SK-N-SH (cell line): ENCODE measurements at regions not wholly inside any gene's neighbourhood (a gene's known extent, or its start where the extent isn't known, plus 50 kb on each side); places are given as distances from the start of the nearest gene placed in this dataset.

Source experiments
- CTCF ChIA-PET: fragments of 300-600, 350-600 bp; formaldehyde crosslinking; extraction: SDS; loops from one replicate; lab custom pipeline; 2021; lab: Yijun Ruan, JAX
- POLR2A ChIA-PET: fragments of 350-600 bp; sonication (Branson Sonifier 250); formaldehyde crosslinking; extraction: SDS; loops from one replicate; lab custom pipeline; 2020; ENCODE audit warnings: antibody characterized with exemption, inconsistent platforms; lab: Yijun Ruan, JAX
- DNase-seq: peaks from one replicate; pipeline ENCODE4 v3.0.0; 2012
- H2AFZ ChIP-seq: fragments of 200-600 bp; sonication (generic); 2 replicates; pipeline ENCODE4 v1.8.1; 2016; ENCODE audit warnings: antibody characterized with exemption, mild to moderate bottlenecking, low read depth
- H3F3A ChIP-seq: fragments of 200-600 bp; sonication (generic); replicated peaks from 2 replicates; pipeline ENCODE3; 2016; ENCODE audit warnings: antibody characterized with exemption, mild to moderate bottlenecking; ENCODE audit not compliant: insufficient read depth
- H3K27ac ChIP-seq, 2 experiments: fragments of 200-500 bp in 1 of 2; fragments of 200-600 bp in 1 of 2; sonication (Bioruptor generic) in 1 of 2; sonication (generic), shearing (Covaris generic) in 1 of 2; 2 replicates each; pipeline versions ENCODE4 v1.5.1 to v1.6.1; 2014 to 2016; ENCODE audit warnings: low read depth in 2 of 2, inconsistent platforms in 1 of 2, low read length in 1 of 2, mild to moderate bottlenecking in 1 of 2, mixed read lengths in 1 of 2
- H3K27me3 ChIP-seq: fragments of 200-600 bp; sonication (generic), shearing (Covaris generic); 2 replicates; pipeline ENCODE4 v1.6.1; 2016; ENCODE audit warnings: mixed run types; ENCODE audit not compliant: insufficient read depth
- H3K36me3 ChIP-seq, 2 experiments: fragments of 200-500 bp in 1 of 2; fragments of 200-600 bp in 1 of 2; sonication (Bioruptor generic) in 1 of 2; sonication (generic) in 1 of 2; replicated peaks in 1 of 2; 2 replicates each; pipeline versions ENCODE3 to v1.5.1; 2014 to 2016; ENCODE audit warnings: low read length in 1 of 2, mild to moderate bottlenecking in 1 of 2; ENCODE audit not compliant: insufficient read depth in 2 of 2, control insufficient read depth in 1 of 2
- H3K4me1 ChIP-seq, 2 experiments: fragments of 200-500 bp in 1 of 2; fragments of 200-600 bp in 1 of 2; sonication (Bioruptor generic) in 1 of 2; sonication (generic), shearing (Covaris generic) in 1 of 2; 2 replicates each; pipeline versions ENCODE4 v1.5.1 to v1.6.1; 2014 to 2016; ENCODE audit warnings: low read depth in 1 of 2, low read length in 1 of 2, mixed run types in 1 of 2; ENCODE audit not compliant: insufficient read depth in 2 of 2, control insufficient read depth in 1 of 2
- H3K4me2 ChIP-seq: fragments of 200-600 bp; sonication (generic), shearing (Covaris generic); 2 replicates; pipeline ENCODE4 v1.6.1; 2017; ENCODE audit warnings: mixed run types
- H3K4me3 ChIP-seq, 2 experiments: fragments of 200-500 bp in 1 of 2; fragments of 200-600 bp in 1 of 2; sonication (Bioruptor generic) in 1 of 2; sonication (generic), shearing (Covaris generic) in 1 of 2; 2 replicates each; pipeline versions ENCODE4 v1.5.1 to v1.8.1; 2014 to 2016; ENCODE audit warnings: low read depth in 2 of 2, inconsistent platforms in 1 of 2, low read length in 1 of 2, mild to moderate bottlenecking in 1 of 2, mixed read lengths in 1 of 2, moderate library complexity in 1 of 2
- H3K79me2 ChIP-seq: fragments of 200-600 bp; sonication (generic); 2 replicates; pipeline ENCODE4 v1.8.1; 2017; ENCODE audit warnings: mild to moderate bottlenecking; ENCODE audit not compliant: insufficient read depth
- H3K9ac ChIP-seq: fragments of 200-600 bp; sonication (generic); 2 replicates; pipeline ENCODE4 v1.6.1; 2017; ENCODE audit warnings: mixed run types
- H3K9me2 ChIP-seq: fragments of 200-600 bp; sonication (generic); 2 replicates; pipeline ENCODE4 v1.6.1; 2017; ENCODE audit warnings: mixed run types
- H3K9me3 ChIP-seq: fragments of 200-600 bp; sonication (generic); 2 replicates; pipeline ENCODE4 v1.6.1; 2017; ENCODE audit warnings: mixed run types, mild to moderate bottlenecking, moderate library complexity
- H4K20me1 ChIP-seq: fragments of 200-600 bp; sonication (generic); 2 replicates; pipeline ENCODE4 v1.6.1; 2017; ENCODE audit warnings: mild to moderate bottlenecking, mixed run types; ENCODE audit not compliant: insufficient read depth
- CHD2 ChIP-seq: fragments of 150-350 bp; IDR thresholded peaks from 2 replicates; pipeline ENCODE4 v1.6.1; 2018; ENCODE audit warnings: low read length; ENCODE audit not compliant: partially characterized antibody
- CTCF ChIP-seq: fragments of 200-600 bp; sonication (generic); IDR thresholded peaks from 2 replicates; pipeline ENCODE4 v1.6.1; 2017; ENCODE audit warnings: antibody characterized with exemption, mild to moderate bottlenecking, moderate library complexity
- EP300 ChIP-seq, 2 experiments: IDR thresholded peaks; 2 replicates each; pipeline versions ENCODE4 v1.4.0 to v1.6.1; 2012; ENCODE audit warnings: borderline replicate concordance in 1 of 2, low read depth in 1 of 2, low read length in 1 of 2
- EZH2phosphoT487 ChIP-seq: fragments of 200-600 bp; sonication (generic); IDR thresholded peaks from 2 replicates; pipeline ENCODE4 v1.6.1; 2017; ENCODE audit warnings: low read depth, mixed run types, mild to moderate bottlenecking, antibody characterized with exemption, moderate library complexity, borderline replicate concordance
- FOSL2 ChIP-seq: IDR thresholded peaks from 2 replicates; pipeline ENCODE4 v1.4.0; 2012; ENCODE audit warnings: low read depth, mild to moderate bottlenecking, moderate library complexity, borderline replicate concordance
- FOXJ3 ChIP-seq: sonication (generic); formaldehyde crosslinking; IDR thresholded peaks from 2 replicates; pipeline ENCODE4 v1.5.1; 2020; ENCODE audit warnings: mild to moderate bottlenecking, missing genetic modification reagents
- GABPA ChIP-seq: IDR thresholded peaks from 2 replicates; pipeline ENCODE4 v1.4.0; 2012; ENCODE audit warnings: low read depth, mild to moderate bottlenecking
- GATA2 ChIP-seq: sonication (generic); formaldehyde crosslinking; IDR thresholded peaks from 2 replicates; pipeline ENCODE4 v1.5.0; 2020; ENCODE audit warnings: mild to moderate bottlenecking, missing genetic modification reagents
- IRF3 ChIP-seq: fragments of 150-350 bp; IDR thresholded peaks from 2 replicates; pipeline ENCODE4 v1.6.1; 2016; ENCODE audit warnings: mild to moderate bottlenecking, low read depth, low read length
- JUND ChIP-seq: IDR thresholded peaks from 2 replicates; pipeline ENCODE4 v1.4.0; 2012
- MXI1 ChIP-seq: IDR thresholded peaks from 2 replicates; pipeline ENCODE4 v1.6.1; 2012; ENCODE audit warnings: mild to moderate bottlenecking, low read depth, low read length, improper control_type of control experiment
- POLR2AphosphoS5 ChIP-seq: IDR thresholded peaks from 2 replicates; pipeline ENCODE4 v1.6.1; 2012; ENCODE audit warnings: low read depth, low read length
- REST ChIP-seq: IDR thresholded peaks from 2 replicates; pipeline ENCODE4 v1.6.1; 2012; ENCODE audit warnings: mild to moderate bottlenecking, low read depth, low read length, moderate library complexity
- RXRA ChIP-seq: IDR thresholded peaks from 2 replicates; pipeline ENCODE4 v1.4.0; 2012; ENCODE audit warnings: low read depth, mild to moderate bottlenecking, borderline replicate concordance
- SIN3A ChIP-seq: IDR thresholded peaks from 2 replicates; pipeline ENCODE4 v1.6.1; 2012; ENCODE audit warnings: low read depth, mild to moderate bottlenecking, low read length, moderate library complexity, borderline replicate concordance
- TAF1 ChIP-seq: IDR thresholded peaks from 2 replicates; pipeline ENCODE4 v1.6.1; 2012; ENCODE audit warnings: low read depth, mild to moderate bottlenecking, low read length, moderate library complexity, borderline replicate concordance
- TEAD4 ChIP-seq: IDR thresholded peaks from 2 replicates; pipeline ENCODE4 v1.4.0; 2012; ENCODE audit warnings: mild to moderate bottlenecking, borderline replicate concordance; ENCODE audit not compliant: insufficient read depth
- USF2 ChIP-seq: fragments of 150-350 bp; IDR thresholded peaks from 2 replicates; pipeline ENCODE4 v1.6.1; 2017; ENCODE audit warnings: antibody characterized with exemption, low read length, low read depth, borderline replicate concordance
- WGBS: methylation state at CpG from one replicate; pipeline ENCODE4 v1.1.6; 2017; ENCODE audit warnings: low lambda C conversion rate; 5-methylcytosine and 5-hydroxymethylcytosine counted together

- H3K27me3 ChIP-seq: no peaks in the 10 kb centered on the region
- no peaks in the 10 kb centered on the region for H4K20me1 ChIP-seq
- no peaks in the 10 kb centered on the region for H3F3A ChIP-seq
- ChIA-PET CTCF (no interaction called here), POLR2A (no interaction called here)
- DNase-seq: no peak
- H2AFZ ChIP-seq: no peak overlapping the region
- no peaks in the 10 kb centered on the region for H3K9me3 ChIP-seq
- no peaks in the 10 kb centered on the region for H3K9me2 ChIP-seq
- no peak overlapping the region for H3K4me2 ChIP-seq
- no peaks in the 10 kb centered on the region for H3K4me1 ChIP-seq
- H3K36me3 ChIP-seq: no peaks in the 10 kb centered on the region
- WGBS: 80% methylated on average over 6 of the region's 6 CpGs
- TF ChIP-seq FOXJ3 (CRISPR knock-in tag) (no peak), IRF3 (no peak), JUND (no peak), TAF1 (no peak), GABPA (no peak), MXI1 (no peak)
- H3K4me3 ChIP-seq: no peak overlapping the region
- H3K79me2 ChIP-seq: no peaks in the 10 kb centered on the region
- H3K27ac ChIP-seq: no peak overlapping the region
- no peak overlapping the region for H3K9ac ChIP-seq
These were observed 176.7 kb upstream of the HMHB1 start for GRCh38 chr5:143635146-143635752.

GRCh38 chr5:143634689-143635088 is 177.3 kb upstream of the HMHB1 start:
- POLR2A ChIA-PET: no interaction called here
- H3K9me2 ChIP-seq: no peaks in the 10 kb centered on the region
- H4K20me1 ChIP-seq: no peaks in the 10 kb centered on the region
- DNase-seq: no peak
- H3K4me2 ChIP-seq: no peak overlapping the region
- H3K4me1 ChIP-seq: no peaks in the 10 kb centered on the region
- H3K27ac ChIP-seq: no peak overlapping the region
- H3F3A ChIP-seq: no peaks in the 10 kb centered on the region
- H3K4me3 ChIP-seq: no peak overlapping the region
- H3K79me2 ChIP-seq: no peaks in the 10 kb centered on the region
- no peak overlapping the region for H2AFZ ChIP-seq
- H3K36me3 ChIP-seq: no peaks in the 10 kb centered on the region
- H3K27me3 ChIP-seq: no peaks in the 10 kb centered on the region
- no peaks in the 10 kb centered on the region for H3K9me3 ChIP-seq
- no peak overlapping the region for H3K9ac ChIP-seq
- CTCF ChIA-PET: no interaction called here
- TF ChIP-seq EZH2phosphoT487: no peak
- TF ChIP-seq REST: no peak
- TF ChIP-seq GABPA: no peak
- no peak for TF ChIP-seq TAF1
- no peak for TF ChIP-seq IRF3
- TF ChIP-seq POLR2AphosphoS5: no peak
- TF ChIP-seq GATA2 (CRISPR knock-in tag): no peak
- no peak for TF ChIP-seq CTCF
- TF ChIP-seq TEAD4: no peak
- TF ChIP-seq USF2: no peak
- TF ChIP-seq CHD2: no peak
- TF ChIP-seq EP300 (IDR thresholded peaks at IDR 0.05; ENCODE audit: borderline replicate concordance in 1 of 2, low read depth in 1 of 2, low read length in 1 of 2): no peak
- TF ChIP-seq RXRA: no peak
- TF ChIP-seq FOSL2: no peak
- no peak for TF ChIP-seq SIN3A
